PC-9 (cell line): ENCODE measurements at regions not wholly inside any gene's neighbourhood (a gene's known extent, or its start where the extent isn't known, plus 50 kb on each side); places are given as distances from the start of the nearest gene placed in this dataset.

ENCODE experiments used
- BruUV-seq: library from RNA; stranded (reverse); fragments of 400-500 nt; replicated peaks from 2 replicates; lab custom pipeline; 2021; lab: Mats Ljungman, UMichigan
- CTCF ChIA-PET: fragments of 300-600 bp; sonication (Branson Sonifier 250); formaldehyde crosslinking; loops from one replicate; lab custom pipeline; 2022; ENCODE audit warnings: antibody characterized with exemption; lab: Charles Lee
- POLR2A ChIA-PET: fragments of 300-600 bp; sonication (Branson Sonifier 250); formaldehyde crosslinking; loops from one replicate; lab custom pipeline; 2022; ENCODE audit warnings: antibody characterized with exemption; ENCODE audit not compliant: unreplicated experiment; lab: Charles Lee
- DNase-seq, 2 experiments: peaks; one replicate each; pipeline versions ENCODE4 v3.0.0 to v3.0.0-alpha.2; 2015 to 2022; ENCODE audit warnings: mixed read lengths in 1 of 2
- H2AFZ ChIP-seq: fragments of 200-600 bp; sonication (generic); 2 replicates; pipeline ENCODE4 v1.8.1; 2017; ENCODE audit warnings: antibody characterized with exemption
- H3F3A ChIP-seq: fragments of 200-600 bp; sonication (generic); 2 replicates; pipeline ENCODE4 v1.8.1; 2017; ENCODE audit warnings: antibody characterized with exemption, mild to moderate bottlenecking, low read depth; ENCODE audit not compliant: insufficient read depth
- H3K27ac ChIP-seq: fragments of 200-600 bp; sonication (generic); 2 replicates; pipeline ENCODE4 v1.6.1; 2016; ENCODE audit warnings: mixed run types
- H3K27me3 ChIP-seq: fragments of 200-600 bp; sonication (generic); 2 replicates; pipeline ENCODE4 v1.6.1; 2016; ENCODE audit warnings: low read depth, mixed run types; ENCODE audit not compliant: insufficient read depth
- H3K36me3 ChIP-seq: fragments of 200-600 bp; sonication (generic); 2 replicates; pipeline ENCODE4 v1.6.1; 2016; ENCODE audit warnings: low read depth, mixed run types
- H3K4me1 ChIP-seq: fragments of 200-600 bp; sonication (generic); replicated peaks from 2 replicates; pipeline ENCODE4 v1.6.1; 2016; ENCODE audit warnings: mixed run types; ENCODE audit not compliant: insufficient read depth
- H3K4me2 ChIP-seq: fragments of 200-600 bp; sonication (generic); 2 replicates; pipeline ENCODE4 v1.6.1; 2017; ENCODE audit warnings: mixed run types
- H3K4me3 ChIP-seq: fragments of 200-600 bp; sonication (generic); 2 replicates; pipeline ENCODE4 v1.6.1; 2016; ENCODE audit warnings: mixed run types
- H3K79me2 ChIP-seq: fragments of 200-600 bp; sonication (generic); 2 replicates; pipeline ENCODE4 v1.6.1; 2017; ENCODE audit warnings: low read depth, mixed run types
- H3K9me2 ChIP-seq: fragments of 200-600 bp; sonication (generic); 2 replicates; pipeline ENCODE4 v1.8.1; 2017; ENCODE audit warnings: mild to moderate bottlenecking; ENCODE audit not compliant: insufficient read depth
- H3K9me3 ChIP-seq: fragments of 200-600 bp; sonication (generic); 2 replicates; pipeline ENCODE4 v1.8.1; 2016; ENCODE audit warnings: low read depth; ENCODE audit not compliant: insufficient read depth
- H4K20me1 ChIP-seq: fragments of 200-600 bp; sonication (generic); 2 replicates; pipeline ENCODE4 v1.8.1; 2017; ENCODE audit not compliant: insufficient read depth
- EZH2 ChIP-seq: fragments of 200-600 bp; sonication (generic); IDR thresholded peaks from 2 replicates; pipeline ENCODE4 v1.8.0; 2017; ENCODE audit warnings: antibody characterized with exemption, low read depth
- intact Hi-C: fragments of 100-400 bp; cut with micrococcal nuclease; formaldehyde crosslinking; loops from one replicate; pipeline ENCODE4 v1.10.0; 2022; ENCODE audit not compliant: unreplicated experiment
- TF ChIP-seq, protein P1 (sequence below): fragments of 200-600 bp; sonication (generic); conservative IDR thresholded peaks from 2 replicates; pipeline ENCODE4 v1.6.1; 2017; ENCODE audit warnings: mixed run types, antibody characterized with exemption, mild to moderate bottlenecking, moderate library complexity

DNA sequence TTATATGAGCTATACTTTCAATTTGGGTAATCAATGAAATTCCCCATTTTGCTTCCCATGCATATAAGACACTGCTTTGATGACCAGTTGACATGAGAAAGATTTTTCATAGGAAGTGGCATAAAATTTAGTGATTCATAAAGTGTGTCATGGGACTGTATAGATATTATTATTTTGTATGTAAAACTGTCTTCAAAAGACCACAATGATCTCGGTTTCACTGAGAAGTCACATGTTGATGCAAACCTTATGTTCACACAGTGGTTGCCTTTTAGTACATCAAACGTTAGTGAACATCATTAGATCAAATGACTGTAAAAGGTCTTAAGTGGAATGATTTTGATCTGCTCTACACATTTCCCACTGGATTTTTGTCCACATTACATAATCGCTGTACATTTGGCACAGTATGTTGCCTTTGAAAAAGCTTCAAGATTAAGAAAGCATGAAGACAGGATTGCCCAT, 349.2 kb upstream of the MEF2C start:
- Histone ChIP-seq H3K9me2 (no peaks in the 10 kb centered on the region; the same call in 1 of the 2 replicates), H4K20me1 (no peaks in the 10 kb centered on the region), H3K27ac (no peak overlapping the region), H3K4me1 (no peaks in the 10 kb centered on the region), H3K79me2 (no peaks in the 10 kb centered on the region), H3K4me3 (no peak overlapping the region), H3K9me3 (no peaks in the 10 kb centered on the region), H3K36me3 (no peaks in the 10 kb centered on the region), H3K4me2 (no peak overlapping the region), H2AFZ (no peak overlapping the region), H3F3A (no peaks in the 10 kb centered on the region), H3K27me3 (no peaks in the 10 kb centered on the region)
- POLR2A ChIA-PET = no interaction called here
- DNase-seq = no peak
- BruUV-seq = no TSS peak
- intact Hi-C loops = no loop called here
- TF ChIP-seq, protein P1, sequence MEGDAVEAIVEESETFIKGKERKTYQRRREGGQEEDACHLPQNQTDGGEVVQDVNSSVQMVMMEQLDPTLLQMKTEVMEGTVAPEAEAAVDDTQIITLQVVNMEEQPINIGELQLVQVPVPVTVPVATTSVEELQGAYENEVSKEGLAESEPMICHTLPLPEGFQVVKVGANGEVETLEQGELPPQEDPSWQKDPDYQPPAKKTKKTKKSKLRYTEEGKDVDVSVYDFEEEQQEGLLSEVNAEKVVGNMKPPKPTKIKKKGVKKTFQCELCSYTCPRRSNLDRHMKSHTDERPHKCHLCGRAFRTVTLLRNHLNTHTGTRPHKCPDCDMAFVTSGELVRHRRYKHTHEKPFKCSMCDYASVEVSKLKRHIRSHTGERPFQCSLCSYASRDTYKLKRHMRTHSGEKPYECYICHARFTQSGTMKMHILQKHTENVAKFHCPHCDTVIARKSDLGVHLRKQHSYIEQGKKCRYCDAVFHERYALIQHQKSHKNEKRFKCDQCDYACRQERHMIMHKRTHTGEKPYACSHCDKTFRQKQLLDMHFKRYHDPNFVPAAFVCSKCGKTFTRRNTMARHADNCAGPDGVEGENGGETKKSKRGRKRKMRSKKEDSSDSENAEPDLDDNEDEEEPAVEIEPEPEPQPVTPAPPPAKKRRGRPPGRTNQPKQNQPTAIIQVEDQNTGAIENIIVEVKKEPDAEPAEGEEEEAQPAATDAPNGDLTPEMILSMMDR = no peak
- TF ChIP-seq EZH2 = no peak
- CTCF ChIA-PET = no interaction called here

DNA sequence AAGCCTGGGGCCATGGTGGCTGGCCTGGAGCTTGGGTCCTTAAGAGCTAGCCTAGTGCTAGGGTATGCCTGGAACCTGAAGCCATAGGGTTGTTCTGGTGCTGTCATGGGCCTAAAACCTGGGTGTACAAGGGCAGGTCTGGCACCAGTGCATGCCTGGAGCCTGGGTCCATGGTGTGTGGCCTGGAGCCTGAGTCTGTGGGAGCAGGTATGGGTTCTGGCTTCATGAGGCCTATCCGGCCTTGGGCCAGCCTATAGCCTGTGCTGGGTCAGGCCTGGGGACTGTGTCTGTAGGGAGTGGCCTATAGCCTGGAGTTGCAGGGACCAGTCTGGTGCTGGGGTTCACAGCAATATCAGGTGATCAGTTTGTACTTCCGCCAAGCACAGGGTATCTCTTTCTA, 347.2 kb upstream of the MEF2C start:
- Histone ChIP-seq H3K4me1 (no peaks in the 10 kb centered on the region), H2AFZ (no peak overlapping the region), H3K27ac (no peak overlapping the region), H3K27me3 (no peaks in the 10 kb centered on the region), H3K4me3 (no peak overlapping the region), H4K20me1 (no peaks in the 10 kb centered on the region), H3K9me2 (no peaks in the 10 kb centered on the region; the same call in 1 of the 2 replicates), H3K79me2 (no peaks in the 10 kb centered on the region), H3F3A (no peaks in the 10 kb centered on the region), H3K4me2 (no peak overlapping the region), H3K36me3 (no peaks in the 10 kb centered on the region), H3K9me3 (no peaks in the 10 kb centered on the region)
- intact Hi-C loops = no loop called here
- POLR2A ChIA-PET = no interaction called here
- CTCF ChIA-PET = no interaction called here
- TF ChIP-seq, protein P1 = no peak
- TF ChIP-seq EZH2 = no peak
- no TSS peak for BruUV-seq
- DNase-seq = no peak

DNA sequence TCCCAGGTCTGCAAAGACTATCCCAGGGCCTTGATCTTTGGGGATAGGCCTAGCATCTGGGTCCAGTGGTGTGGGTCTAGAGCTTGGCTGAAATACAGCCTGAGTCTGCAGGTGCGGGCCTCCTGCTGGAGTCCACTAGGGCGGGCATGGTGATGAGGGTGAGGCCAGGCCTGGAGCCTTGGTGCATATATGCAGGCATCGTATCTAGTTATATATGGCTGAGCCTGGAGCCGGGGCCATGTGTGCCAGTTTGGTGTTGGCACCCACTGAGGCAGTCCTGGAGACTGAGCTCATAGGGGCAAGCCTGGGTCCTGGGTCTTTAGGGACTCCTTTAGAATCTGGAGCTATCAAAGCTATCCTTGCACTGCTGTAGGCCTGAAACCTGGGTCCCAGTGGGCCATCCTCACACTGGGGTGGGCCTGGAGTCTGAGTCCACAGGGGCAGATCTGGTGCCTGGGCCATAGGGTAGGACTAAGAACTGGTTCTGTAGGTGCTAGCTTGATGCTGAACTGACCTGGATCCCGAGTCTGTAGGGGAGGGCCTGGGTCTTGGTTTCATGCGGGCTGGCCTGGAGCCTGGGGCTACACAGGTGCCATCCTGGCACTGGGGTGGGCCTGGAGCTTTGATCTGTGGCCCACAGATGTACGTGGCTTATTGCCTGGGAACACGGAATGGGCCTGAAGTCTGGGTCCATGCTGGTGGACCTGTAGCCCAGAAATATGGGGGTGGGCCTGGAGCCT, 346.5 kb upstream of the MEF2C start:
- 0 out of 2 replicates have a peak, but pooled peaks cover 1% of the 10 kb centered on the region for H3K9me3 ChIP-seq
- no peak overlapping the region for H3K4me2 ChIP-seq
- H2AFZ ChIP-seq = no peak overlapping the region
- CTCF ChIA-PET = no interaction called here
- no peaks in the 10 kb centered on the region for H3K4me1 ChIP-seq
- H3K4me3 ChIP-seq = no peak overlapping the region
- intact Hi-C loops = no loop called here
- no peaks in the 10 kb centered on the region for H3F3A ChIP-seq
- no peaks in the 10 kb centered on the region for H3K79me2 ChIP-seq
- POLR2A ChIA-PET = no interaction called here
- no peak overlapping the region for H3K27ac ChIP-seq
- H3K36me3 ChIP-seq = no peaks in the 10 kb centered on the region
- H4K20me1 ChIP-seq = no peaks in the 10 kb centered on the region
- TF ChIP-seq EZH2 = no peak
- TF ChIP-seq, protein P1 = no peak
- DNase-seq = no peak
- no peaks in the 10 kb centered on the region for H3K27me3 ChIP-seq
- no TSS peak for BruUV-seq
- H3K9me2 ChIP-seq = no peaks in the 10 kb centered on the region; the same call in 1 of the 2 replicates
